Stomach (tissue), 4 donors: ENCODE measurements at regions not wholly inside any gene's neighbourhood (a gene's known extent, or its start where the extent isn't known, plus 50 kb on each side); places are given as distances from the start of the nearest gene placed in this dataset.

Source experiments
- CTCF ChIP-seq, 7 experiments: fragments of 450-650 bp in 4 of 7; fragments of 200-600 bp in 3 of 7; sonication (generic) in 3 of 7; IDR thresholded peaks; one replicate each; pipeline ENCODE4 v1.5.1; 2016 to 2019; ENCODE audit warnings: antibody characterized with exemption in 7 of 7, control low read depth in 2 of 7, mild to moderate bottlenecking in 1 of 7
- EP300 ChIP-seq: sonication (generic); formaldehyde crosslinking; IDR thresholded peaks from one replicate; pipeline ENCODE4 v1.6.1; 2017; ENCODE audit warnings: antibody characterized with exemption
- POLR2A ChIP-seq, 4 donors: fragments of 450-650 bp; IDR thresholded peaks; one replicate each; pipeline ENCODE4 v1.6.1; 2016; ENCODE audit warnings: antibody characterized with exemption in 4 of 4, control low read depth in 2 of 4, mild to moderate bottlenecking in 1 of 4, moderate library complexity in 1 of 4
- POLR2AphosphoS5 ChIP-seq, 3 donors: sonication (generic); formaldehyde crosslinking; IDR thresholded peaks; one replicate each; pipeline ENCODE4 v1.6.1; 2016; ENCODE audit warnings: antibody characterized with exemption in 3 of 3

GRCh38 chr13:111946214-111946613 is 120.7 kb upstream of the SOX1 start:
- TF ChIP-seq CTCF (IDR thresholded peaks at IDR 0.05) (no peak), POLR2AphosphoS5 (IDR thresholded peaks at IDR 0.05) (no peak), POLR2A (IDR thresholded peaks at IDR 0.05) (no peak), EP300 (no peak)
